GM18505 (cell line): ENCODE measurements at regions not wholly inside any gene's neighbourhood (a gene's known extent, or its start where the extent isn't known, plus 50 kb on each side); places are given as distances from the start of the nearest gene placed in this dataset.

Source experiments
- ATAC-seq: cut with Tn5 transposase; IDR thresholded peaks from one replicate; pipeline ENCODE4 v1.9.1; 2021; ENCODE audit not compliant: unreplicated experiment
- POLR2A ChIP-seq: IDR thresholded peaks from 4 replicates; pipeline ENCODE4 v1.6.1; 2011; ENCODE audit warnings: borderline replicate concordance; ENCODE audit not compliant: insufficient read depth, insufficient read length; ENCODE audit errors: extremely low read depth

GRCh38 chr14:32254952-32255679 lies 52.0 kb upstream of the RNU6-8 start:
- TF ChIP-seq POLR2A = no peak
- ATAC-seq = no peak

DNA sequence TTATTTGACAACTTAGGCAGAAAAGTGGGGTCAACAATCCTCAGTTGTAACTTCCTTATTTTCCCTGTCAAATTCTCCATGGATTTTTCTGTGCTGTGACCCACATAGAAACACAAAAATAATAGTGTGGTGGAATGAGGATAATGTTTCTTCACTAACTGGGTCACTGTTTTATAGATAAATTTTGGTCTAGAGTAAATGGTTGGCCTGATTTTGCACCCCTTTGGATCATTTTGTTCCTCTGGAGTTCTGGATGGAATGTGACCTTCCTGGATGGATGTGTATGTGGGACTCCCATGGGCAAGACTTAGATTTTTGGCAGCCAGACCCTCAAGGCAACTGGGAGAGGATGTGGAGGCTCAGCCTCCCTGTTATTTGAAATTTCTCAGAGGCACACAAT lies 52.7 kb upstream of the RNU6-8 start:
- no peak for TF ChIP-seq POLR2A
- no peak for ATAC-seq

GRCh38 chr14:32256576-32256975 lies 53.5 kb upstream of the RNU6-8 start:
- ATAC-seq = no peak
- no peak for TF ChIP-seq POLR2A

DNA sequence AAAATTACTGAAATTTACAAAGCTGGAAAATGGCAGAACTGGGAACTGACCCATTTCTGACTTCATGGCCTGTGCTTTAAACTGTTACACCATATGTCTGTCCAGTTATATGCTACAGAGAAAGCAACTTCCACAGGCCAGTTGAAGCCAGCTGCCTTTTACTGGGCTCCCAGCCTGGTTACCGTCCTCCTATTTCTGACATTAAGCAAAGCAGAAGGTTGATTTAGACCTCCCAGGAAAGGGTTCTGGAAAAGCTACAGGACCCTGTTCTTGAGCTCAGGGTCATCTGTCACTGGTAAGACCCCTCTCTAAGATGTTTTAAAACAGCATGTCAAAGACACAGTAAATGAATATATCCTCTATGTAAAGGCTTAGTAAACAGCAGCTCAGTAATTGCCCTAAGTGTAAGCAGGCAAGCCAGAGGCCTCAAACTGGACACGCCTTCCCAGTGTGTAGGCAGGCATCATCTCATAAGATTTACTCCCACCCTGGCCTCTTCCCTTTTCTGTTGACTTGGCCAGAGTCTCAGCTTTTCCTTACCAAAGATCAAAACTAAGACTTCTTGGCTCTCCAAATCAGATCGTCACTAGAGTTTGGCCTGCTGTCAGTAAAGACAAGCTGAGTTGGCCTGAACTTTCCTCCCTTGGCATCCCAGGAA lies 55.4 kb upstream of the RNU6-8 start:
- no peak for TF ChIP-seq POLR2A
- no peak for ATAC-seq

DNA sequence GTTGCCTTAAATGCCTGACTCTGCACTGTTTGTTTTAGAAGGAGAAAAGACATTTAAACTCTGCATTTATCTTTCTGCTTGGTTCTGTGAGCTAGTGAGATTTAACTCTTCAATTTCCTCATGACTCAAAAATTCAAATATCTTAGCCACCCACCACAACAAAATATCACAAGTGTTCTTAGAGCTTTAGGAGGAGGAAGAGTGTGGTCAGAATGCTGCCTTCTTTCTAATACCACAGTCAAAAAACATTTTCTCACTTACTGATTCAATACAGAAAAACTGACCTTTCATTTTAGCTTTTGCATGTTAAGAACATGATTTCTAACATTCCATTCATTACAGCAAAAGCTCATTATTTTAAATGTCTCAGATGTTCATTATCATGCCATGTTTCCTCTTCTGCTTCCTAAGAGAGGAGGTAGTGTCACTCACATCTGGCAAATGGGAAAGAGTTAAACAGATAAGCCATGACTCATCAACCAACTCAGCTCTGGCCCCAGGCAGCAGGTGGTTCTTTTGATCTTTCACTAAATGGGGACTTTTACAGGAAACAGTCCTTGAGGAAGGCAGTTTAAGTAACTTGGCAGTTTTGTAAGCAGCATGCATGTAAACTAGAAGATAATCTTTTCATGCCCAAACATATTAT lies 56.4 kb upstream of the RNU6-8 start:
- no peak for TF ChIP-seq POLR2A
- ATAC-seq = peak; percentile 87

- no peak for TF ChIP-seq POLR2A
- ATAC-seq = no peak
These were observed 61.0 kb upstream of the RNU6-8 start for GRCh38 chr14:32263939-32264567.

GRCh38 chr14:32265584-32265983 lies 62.5 kb upstream of the RNU6-8 start:
- no peak for TF ChIP-seq POLR2A
- no peak for ATAC-seq

DNA sequence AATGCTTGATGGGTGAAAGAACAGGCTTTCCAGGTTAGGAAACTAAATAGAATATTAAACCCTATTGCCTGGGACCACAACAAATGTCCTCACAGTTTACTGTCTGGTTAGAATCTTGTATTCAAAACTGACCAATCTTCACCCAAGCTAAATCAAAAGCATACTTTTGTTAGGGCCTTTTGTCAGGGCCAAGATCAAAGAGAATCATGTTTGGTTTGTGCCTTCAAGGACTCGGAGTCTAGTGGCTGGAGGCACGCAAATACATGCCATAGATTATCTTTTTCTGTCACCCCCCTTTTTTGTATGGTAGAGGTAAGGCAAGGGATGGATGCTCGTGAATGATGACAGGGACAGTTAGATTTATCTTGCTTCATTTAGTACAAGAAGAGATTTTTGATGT lies 51.1 kb upstream of the AKAP6 start:
- TF ChIP-seq POLR2A = no peak
- ATAC-seq = no peak
